ENCODE measurements at regions not wholly inside any gene's neighbourhood (a gene's known extent, or its start where the extent isn't known, plus 50 kb on each side); places are given as distances from the start of the nearest gene placed in this dataset.

- no peak for DNase-seq (ENCODE audit: low read depth, low spot score)
- POLR2A ChIA-PET = no interaction called here
- peak; percentile 65 for TF ChIP-seq CTCF (IDR thresholded peaks at IDR 0.05; ENCODE audit: insufficient read depth, low read length, missing control alignments)
These were observed 289.4 kb upstream of the DAB2 start for GRCh38 chr5:39714036-39714698.

GRCh38 chr5:39713250-39713916, 288.6 kb upstream of the DAB2 start:
- ChIA-PET POLR2A (no interaction called here), CTCF (interaction anchor here (0.6 to 7.0 kb wide), 23 partner anchors 11 to 1145 kb away, joined by 3 to 76 read pairs (median 4); no protein-coding TSS in a partner anchor)
- no peak for TF ChIP-seq CTCF (IDR thresholded peaks at IDR 0.05; ENCODE audit: insufficient read depth, low read length, missing control alignments)
- no peak overlapping the region for H3K4me3 ChIP-seq (ENCODE audit: low read depth, low read length)
- DNase-seq (ENCODE audit: low read depth, low spot score) = no peak

More at GRCh38 chr5:39714036-39714698, 289.4 kb upstream of the DAB2 start:
- no peak overlapping the region for H3K4me3 ChIP-seq (ENCODE audit: low read depth, low read length)
- CTCF ChIA-PET = interaction anchor here (0.8 to 7.0 kb wide), 32 partner anchors 9 to 1144 kb away, joined by 3 to 76 read pairs (median 4); no protein-coding TSS in a partner anchor

- no peak for DNase-seq (ENCODE audit: low read depth, low spot score)
- no peak overlapping the region for H3K4me3 ChIP-seq (ENCODE audit: low read depth, low read length)
- ChIA-PET CTCF (interaction anchor here (0.5 to 7.0 kb wide), 13 partner anchors 10 to 1164 kb away, joined by 3 to 76 read pairs (median 19); no protein-coding TSS in a partner anchor), POLR2A (no interaction called here)
- no peak for TF ChIP-seq CTCF (IDR thresholded peaks at IDR 0.05; ENCODE audit: insufficient read depth, low read length, missing control alignments)
These were observed 287.8 kb upstream of the DAB2 start for GRCh38 chr5:39712316-39713249.

- ChIA-PET CTCF (interaction anchor here (0.5 to 7.0 kb wide), 9 partner anchors 133 to 1165 kb away, joined by 3 to 76 read pairs (median 21); no protein-coding TSS in a partner anchor), POLR2A (no interaction called here)
- H3K4me3 ChIP-seq (ENCODE audit: low read depth, low read length) = no peak overlapping the region
- no peak for DNase-seq (ENCODE audit: low read depth, low spot score)
- no peak for TF ChIP-seq CTCF (IDR thresholded peaks at IDR 0.05; ENCODE audit: insufficient read depth, low read length, missing control alignments)
These were observed 287.0 kb upstream of the DAB2 start for GRCh38 chr5:39711821-39712220.

- CTCF ChIA-PET = interaction anchor here (0.8 kb wide), 1 partner anchor 980 kb away, joined by 3 read pairs; no protein-coding TSS in a partner anchor
- DNase-seq (ENCODE audit: low read depth, low spot score) = no peak
- TF ChIP-seq CTCF (IDR thresholded peaks at IDR 0.05; ENCODE audit: insufficient read depth, low read length, missing control alignments) = no peak
- H3K4me3 ChIP-seq (ENCODE audit: low read depth, low read length) = no peak overlapping the region
- POLR2A ChIA-PET = no interaction called here
These were observed 284.3 kb upstream of the DAB2 start for GRCh38 chr5:39709032-39709431.
